ENCODE measurements at regions not wholly inside any gene's neighbourhood (a gene's known extent, or its start where the extent isn't known, plus 50 kb on each side); places are given as distances from the start of the nearest gene placed in this dataset.

DNA sequence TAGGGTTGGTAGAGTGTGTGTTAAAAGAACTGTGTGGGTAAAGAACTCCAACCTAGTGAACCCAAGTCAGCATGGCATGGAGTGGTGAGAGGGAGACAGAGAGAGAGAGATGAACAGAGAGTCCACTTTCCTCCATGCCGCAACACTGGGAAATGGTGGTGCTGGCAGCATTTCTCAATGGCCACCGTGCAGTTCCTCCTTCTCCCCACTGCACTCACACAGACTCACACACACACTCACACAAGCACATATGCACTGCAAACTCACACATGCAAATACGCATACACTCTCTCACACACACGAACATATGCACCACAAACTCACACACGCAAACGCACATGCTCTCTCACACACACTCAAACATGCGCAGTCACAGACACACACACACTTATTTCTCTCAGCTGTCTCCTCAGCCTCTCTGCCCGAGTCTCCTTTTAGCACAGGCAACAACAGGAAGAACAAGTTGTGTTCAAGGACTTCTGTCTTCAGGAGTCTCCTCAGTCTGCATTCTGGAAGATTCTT is 66.5 kb upstream of the LY86 start:
- no peak for TF ChIP-seq ZFX (IDR thresholded peaks at IDR 0.05)
- TF ChIP-seq, protein P1, sequence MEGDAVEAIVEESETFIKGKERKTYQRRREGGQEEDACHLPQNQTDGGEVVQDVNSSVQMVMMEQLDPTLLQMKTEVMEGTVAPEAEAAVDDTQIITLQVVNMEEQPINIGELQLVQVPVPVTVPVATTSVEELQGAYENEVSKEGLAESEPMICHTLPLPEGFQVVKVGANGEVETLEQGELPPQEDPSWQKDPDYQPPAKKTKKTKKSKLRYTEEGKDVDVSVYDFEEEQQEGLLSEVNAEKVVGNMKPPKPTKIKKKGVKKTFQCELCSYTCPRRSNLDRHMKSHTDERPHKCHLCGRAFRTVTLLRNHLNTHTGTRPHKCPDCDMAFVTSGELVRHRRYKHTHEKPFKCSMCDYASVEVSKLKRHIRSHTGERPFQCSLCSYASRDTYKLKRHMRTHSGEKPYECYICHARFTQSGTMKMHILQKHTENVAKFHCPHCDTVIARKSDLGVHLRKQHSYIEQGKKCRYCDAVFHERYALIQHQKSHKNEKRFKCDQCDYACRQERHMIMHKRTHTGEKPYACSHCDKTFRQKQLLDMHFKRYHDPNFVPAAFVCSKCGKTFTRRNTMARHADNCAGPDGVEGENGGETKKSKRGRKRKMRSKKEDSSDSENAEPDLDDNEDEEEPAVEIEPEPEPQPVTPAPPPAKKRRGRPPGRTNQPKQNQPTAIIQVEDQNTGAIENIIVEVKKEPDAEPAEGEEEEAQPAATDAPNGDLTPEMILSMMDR (conservative IDR thresholded peaks at IDR 0.05), result no peak

GRCh38 chr6:6522709-6523108 is 65.8 kb upstream of the LY86 start:
- TF ChIP-seq, protein P1 (conservative IDR thresholded peaks at IDR 0.05), result no peak
- TF ChIP-seq ZFX (IDR thresholded peaks at IDR 0.05), result no peak
- H3K27ac ChIP-seq, result no peak overlapping the region

More for the DNA sequence above, 66.5 kb upstream of the LY86 start:
- H3K27ac ChIP-seq, result no peak overlapping the region

DNA sequence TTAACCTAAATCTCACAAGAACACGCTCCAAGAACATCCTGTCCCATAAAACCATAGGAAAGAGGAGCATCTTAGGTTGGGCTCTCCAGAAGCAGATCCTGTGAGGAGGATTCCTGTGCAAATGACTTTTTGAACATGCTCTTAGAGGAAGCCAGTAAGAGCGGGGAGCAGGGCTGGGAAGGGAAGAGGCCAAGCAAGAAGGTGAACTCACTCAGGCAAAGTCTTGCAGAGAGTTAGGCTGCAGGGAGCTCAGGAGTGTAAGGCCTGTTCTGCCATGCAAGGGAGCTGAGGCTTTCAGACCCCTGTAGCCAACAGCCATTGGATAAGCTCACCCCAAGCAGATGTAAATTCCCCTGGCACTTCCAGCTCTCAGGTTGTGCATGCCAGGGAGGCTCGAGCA is 63.6 kb upstream of the LY86 start:
- TF ChIP-seq, protein P1 (conservative IDR thresholded peaks at IDR 0.05), result no peak
- TF ChIP-seq ZFX (IDR thresholded peaks at IDR 0.05), result no peak
- no peak overlapping the region for H3K27ac ChIP-seq

GRCh38 chr6:6525933-6526332 is 62.6 kb upstream of the LY86 start:
- H3K27ac ChIP-seq, result no peak overlapping the region
- TF ChIP-seq, protein P1 (conservative IDR thresholded peaks at IDR 0.05), result no peak
- no peak for TF ChIP-seq ZFX (IDR thresholded peaks at IDR 0.05)

- TF ChIP-seq, protein P1 (conservative IDR thresholded peaks at IDR 0.05), result no peak
- TF ChIP-seq ZFX (IDR thresholded peaks at IDR 0.05), result no peak
- H3K27ac ChIP-seq, result no peak overlapping the region
Observed at GRCh38 chr6:6529275-6529674, 59.2 kb upstream of the LY86 start.

DNA sequence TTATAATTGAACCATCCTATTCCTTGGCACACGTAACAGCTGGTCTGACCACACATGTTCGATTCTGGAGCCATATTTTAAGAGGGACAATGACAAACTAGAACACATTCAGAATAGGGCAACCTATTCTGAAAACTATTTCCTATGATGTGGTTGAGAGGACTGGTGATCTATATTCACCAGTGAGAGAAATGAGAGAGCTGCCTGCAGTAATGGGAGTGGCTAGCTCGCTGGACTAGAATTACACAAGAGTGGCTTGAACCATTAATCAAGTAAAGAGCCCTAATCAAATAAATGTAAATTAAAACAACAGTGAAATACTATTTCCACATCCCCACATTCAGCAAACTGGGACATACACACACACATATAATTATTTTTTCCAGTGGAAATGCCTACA is 55.3 kb upstream of the LY86 start:
- H3K27ac ChIP-seq, result no peak overlapping the region
- TF ChIP-seq ZFX (IDR thresholded peaks at IDR 0.05), result no peak
- TF ChIP-seq, protein P1 (conservative IDR thresholded peaks at IDR 0.05), result no peak

DNA sequence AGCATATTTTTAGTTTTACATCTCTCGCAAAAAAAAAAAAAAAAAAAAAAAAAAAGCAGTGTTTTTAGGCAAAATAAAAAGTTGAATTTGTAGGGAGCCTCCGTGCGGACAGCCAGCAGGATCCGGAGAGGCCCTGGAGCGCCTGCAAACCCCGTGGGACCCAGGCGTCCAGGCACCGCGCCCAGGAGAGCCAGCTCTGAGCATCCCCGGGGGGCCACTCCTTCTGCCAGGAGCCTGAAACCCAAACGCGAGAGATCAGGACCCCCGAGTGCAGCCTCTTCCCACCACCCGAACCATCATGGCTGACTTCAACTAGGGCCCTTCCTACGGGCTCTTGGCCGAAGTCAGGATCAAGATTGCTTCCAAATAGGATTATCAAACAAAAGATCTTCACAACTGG is 54.1 kb upstream of the LY86 start:
- TF ChIP-seq, protein P1 (conservative IDR thresholded peaks at IDR 0.05), result no peak
- no peak for TF ChIP-seq ZFX (IDR thresholded peaks at IDR 0.05)
- no peak overlapping the region for H3K27ac ChIP-seq
